HL-60/S4 treated with retinoic acid at 250 ng/mL for 4 days and 3 days (cell line): ENCODE measurements at regions not wholly inside any gene's neighbourhood (a gene's known extent, or its start where the extent isn't known, plus 50 kb on each side); places are given as distances from the start of the nearest gene placed in this dataset.
"Not testable (repeated sequence)": the region's sequence is repeated elsewhere in the genome, so short reads cannot be mapped to it uniquely, and the experiment has no call there.

ENCODE experiments used
- in situ Hi-C: fragments of 300-500 bp; cut with MboI; formaldehyde crosslinking; loops from 2 replicates; pipeline ENCODE4 v1.7.0; 2022; ENCODE audit warnings: low sequenced_read_pairs

- in situ Hi-C loops, result no loop called here
These were observed 326.4 kb upstream of the KLF4 start for GRCh38 chr9:107815782-107816560.

GRCh38 chr9:107813287-107813686 lies 323.7 kb upstream of the KLF4 start:
- in situ Hi-C loops, result no loop called here

GRCh38 chr9:107810461-107810961 lies 320.9 kb upstream of the KLF4 start:
- in situ Hi-C loops, result no loop called here

- in situ Hi-C loops, result no loop called here
These were observed 320.4 kb upstream of the KLF4 start for GRCh38 chr9:107809871-107810460.

- in situ Hi-C loops, result no loop called here
These were observed 317.6 kb upstream of the KLF4 start for GRCh38 chr9:107807183-107807582.

DNA sequence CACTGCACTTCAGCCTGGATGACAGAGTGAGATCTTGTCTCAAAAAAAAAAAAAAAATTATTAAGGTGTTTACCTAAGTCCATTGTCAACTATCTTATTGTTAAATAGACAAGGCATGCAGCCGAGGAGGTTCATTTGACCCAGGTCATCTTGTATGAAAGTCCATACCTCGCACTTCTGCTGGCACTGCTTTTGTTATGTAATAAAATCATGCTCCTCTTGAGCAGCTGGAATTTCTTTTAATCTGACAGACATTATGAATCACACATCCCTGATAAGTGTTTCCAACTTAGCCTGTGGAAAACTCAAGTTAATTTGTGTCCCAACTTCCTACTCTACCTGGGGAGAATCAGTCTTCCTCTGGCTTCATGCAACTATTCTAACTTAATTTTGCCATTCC lies 315.6 kb upstream of the KLF4 start:
- in situ Hi-C loops, result no loop called here

GRCh38 chr9:107794259-107794658 lies 304.7 kb upstream of the KLF4 start:
- in situ Hi-C loops, result no loop called here

GRCh38 chr9:107793541-107793940 lies 304.0 kb upstream of the KLF4 start:
- in situ Hi-C loops, result no loop called here

GRCh38 chr9:107792596-107792995 lies 303.0 kb upstream of the KLF4 start:
- in situ Hi-C loops, result no loop called here

DNA sequence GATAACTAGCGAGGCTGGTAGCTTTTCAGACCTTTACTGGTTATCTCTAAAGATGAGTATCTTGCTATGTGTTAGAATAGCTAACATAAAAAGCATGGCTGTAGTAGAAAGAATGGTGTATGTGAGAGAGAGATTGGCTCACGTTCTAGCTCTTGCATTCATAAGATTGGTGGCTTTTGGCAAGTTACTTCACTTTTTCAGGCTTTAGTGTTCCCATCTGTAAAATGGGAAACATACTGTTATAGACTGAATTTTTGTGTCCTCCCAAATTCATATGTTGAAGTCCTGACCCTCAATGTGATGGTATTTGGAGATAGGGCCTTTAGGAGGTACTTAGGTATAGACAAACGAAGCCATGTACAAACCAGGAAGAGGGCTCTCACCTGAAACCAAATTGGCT lies 302.4 kb upstream of the KLF4 start:
- in situ Hi-C loops, result no loop called here

DNA sequence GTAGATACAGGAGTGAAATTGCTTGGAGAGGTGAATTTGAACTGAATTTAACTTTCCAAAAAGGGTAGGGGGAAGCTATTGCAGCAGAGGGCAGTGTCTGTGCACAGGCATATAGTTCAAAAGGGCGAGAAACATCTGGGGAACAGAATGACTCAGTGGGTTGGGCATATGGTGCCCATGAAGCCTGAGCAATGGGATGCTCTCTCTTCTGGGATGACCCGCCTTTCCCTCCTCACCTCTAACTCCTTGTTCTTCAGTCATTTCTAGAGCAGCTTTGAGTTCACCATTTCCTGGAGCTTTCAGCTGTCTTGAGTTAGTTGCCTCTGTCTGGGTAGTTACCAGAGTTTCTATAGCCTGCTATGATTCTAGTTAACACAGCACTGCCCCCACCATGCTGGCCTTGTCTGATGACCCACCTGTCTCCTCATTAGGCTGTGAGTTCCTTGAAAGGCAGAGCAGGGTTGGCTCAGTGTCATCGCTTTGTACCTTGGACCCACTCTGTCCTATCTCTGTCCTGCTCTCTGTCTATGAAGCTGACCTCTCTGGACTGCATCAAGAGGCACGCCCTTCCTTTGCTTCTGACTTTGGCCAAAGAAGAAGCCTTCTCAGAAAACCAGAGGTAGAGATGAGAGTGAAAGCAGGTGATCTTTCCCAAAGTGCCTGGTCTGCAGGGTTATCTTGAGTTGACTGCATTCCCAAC lies 299.6 kb upstream of the KLF4 start:
- in situ Hi-C loops, result no loop called here

- in situ Hi-C loops, result no loop called here
These were observed 297.0 kb upstream of the KLF4 start for GRCh38 chr9:107786561-107786960.

GRCh38 chr9:107784235-107784958 lies 294.8 kb upstream of the KLF4 start:
- in situ Hi-C loops, result no loop called here

DNA sequence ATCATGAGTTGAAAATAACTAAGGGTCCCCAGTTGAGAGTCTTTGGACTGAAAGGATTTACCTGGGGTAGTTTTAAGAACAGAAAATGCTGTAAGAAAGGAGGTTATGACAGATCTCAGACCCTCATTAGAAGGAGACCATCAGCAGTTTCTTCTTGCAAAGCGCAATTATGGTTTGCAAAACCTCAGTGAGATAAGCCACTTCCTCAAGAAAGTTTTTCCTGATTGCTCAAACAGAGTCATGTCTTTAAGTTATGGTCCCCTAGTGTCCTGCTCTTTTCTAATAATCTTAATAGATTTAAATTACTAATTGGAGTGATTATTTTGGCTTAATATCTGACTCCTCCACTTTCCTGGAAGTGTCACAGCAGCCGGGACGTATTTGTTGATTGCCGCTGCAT lies 293.2 kb upstream of the KLF4 start:
- in situ Hi-C loops, result no loop called here

- in situ Hi-C loops, result no loop called here
These were observed 292.8 kb upstream of the KLF4 start for GRCh38 chr9:107782381-107782780.

DNA sequence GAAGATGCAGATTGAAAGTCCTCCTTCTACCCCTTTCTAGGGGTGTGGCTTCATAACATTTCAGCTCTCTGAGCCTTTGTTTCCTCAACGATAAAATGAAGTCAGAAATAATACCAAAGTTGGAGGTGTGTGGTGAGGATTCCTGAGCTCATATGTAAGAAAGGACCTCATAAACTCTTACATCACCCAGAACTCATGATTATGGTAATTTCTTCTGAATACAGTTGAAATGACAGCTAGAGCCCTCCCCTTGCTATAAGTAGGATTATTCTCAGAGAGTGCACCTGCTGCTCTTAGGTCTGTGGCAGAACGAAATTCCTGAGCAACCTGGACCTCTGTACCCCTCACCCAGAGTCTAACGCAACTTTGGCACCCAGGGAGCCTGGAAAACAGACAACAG lies 291.4 kb upstream of the KLF4 start:
- in situ Hi-C loops, result no loop called here

DNA sequence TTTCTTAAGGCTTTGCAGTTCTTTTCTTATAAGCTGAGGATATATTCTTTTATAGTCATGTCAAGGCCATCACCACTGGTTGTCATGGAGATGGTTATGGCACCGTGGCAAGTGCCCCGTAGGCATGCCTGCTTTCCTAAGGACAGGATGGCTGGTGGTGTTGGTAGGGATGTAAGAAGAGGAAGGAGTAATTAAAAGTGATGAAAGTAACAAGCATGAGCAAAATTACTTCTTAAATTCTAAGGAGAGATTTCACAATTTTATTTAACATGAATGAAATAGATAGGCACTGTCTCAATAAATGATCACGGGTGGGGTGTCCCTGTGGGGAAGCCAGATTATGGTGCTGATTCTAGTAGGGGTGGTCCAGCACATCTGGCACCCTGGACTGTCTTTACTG lies 290.2 kb upstream of the KLF4 start:
- in situ Hi-C loops, result no loop called here

GRCh38 chr9:107778661-107779060 lies 289.1 kb upstream of the KLF4 start:
- in situ Hi-C loops, result no loop called here

DNA sequence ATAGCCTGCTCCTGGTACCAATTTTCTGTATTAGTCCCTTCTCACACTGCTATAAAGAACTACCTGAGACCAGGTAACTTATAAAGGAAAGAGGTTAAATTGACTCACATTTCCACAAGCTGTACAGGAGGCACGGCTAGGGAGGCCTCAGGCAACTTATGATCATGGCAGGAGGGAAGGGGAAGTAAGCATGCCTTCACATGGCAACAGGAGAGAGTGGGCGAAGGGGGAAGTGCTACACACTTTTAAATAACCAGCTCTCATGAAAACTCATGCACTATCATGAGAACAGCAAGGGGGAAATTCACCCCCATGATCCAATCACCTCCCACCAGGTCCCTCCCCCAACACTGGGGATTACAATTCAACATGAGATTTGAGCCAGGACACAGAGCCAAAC lies 284.5 kb upstream of the KLF4 start:
- in situ Hi-C loops, result not testable (repeated sequence)

- in situ Hi-C loops, result no loop called here
These were observed 283.4 kb upstream of the KLF4 start for GRCh38 chr9:107772988-107773387.

DNA sequence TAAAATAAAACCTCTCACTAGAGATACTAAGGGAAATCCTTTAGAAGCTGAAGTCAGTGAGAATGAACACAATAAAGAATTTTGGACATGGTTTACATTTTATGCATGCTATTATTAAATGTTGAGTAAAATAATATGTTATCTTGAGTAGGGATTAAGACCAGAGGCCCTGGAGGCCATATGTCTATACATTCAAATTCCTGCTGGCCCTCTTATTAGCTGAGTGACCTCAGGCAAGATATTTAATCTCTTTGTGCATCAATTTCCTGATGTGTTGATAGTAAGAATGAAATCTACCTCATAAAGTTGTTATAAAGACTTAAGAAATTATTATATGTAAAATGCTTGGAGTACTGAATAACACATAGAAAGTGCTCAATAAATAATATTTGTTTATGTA lies 281.1 kb upstream of the KLF4 start:
- in situ Hi-C loops, result no loop called here
